ENCODE measurements at regions not wholly inside any gene's neighbourhood (a gene's known extent, or its start where the extent isn't known, plus 50 kb on each side); places are given as distances from the start of the nearest gene placed in this dataset.

- no peaks in the 10 kb centered on the region for H3K9me3 ChIP-seq (ENCODE audit: control insufficient read depth, low read length)
- H3K4me1 ChIP-seq (ENCODE audit: control insufficient read depth, insufficient read depth, low read length) = no peaks in the 10 kb centered on the region
- no peaks in the 10 kb centered on the region for H3K27me3 ChIP-seq (ENCODE audit: control insufficient read depth, insufficient read depth, low read length, poor library complexity, severe bottlenecking)
- no peaks in the 10 kb centered on the region for H3K36me3 ChIP-seq (ENCODE audit: control insufficient read depth, insufficient read depth, low read length)
- H3K4me3 ChIP-seq (ENCODE audit: insufficient read depth, low read depth, low read length) = no peak overlapping the region
- WGBS, 2 experiments = 60 to 100% methylated on average over 1 of the region's 1 CpG
- no peak overlapping the region for H3K27ac ChIP-seq (ENCODE audit: insufficient read depth, low read depth, low read length, poor library complexity, severe bottlenecking)
These were observed 53.2 kb upstream of the IFNGR1 start for GRCh38 chr6:137272403-137272802.

GRCh38 chr6:137271245-137272183 lies 52.3 kb upstream of the IFNGR1 start:
- Histone ChIP-seq H3K27ac (ENCODE audit: insufficient read depth, low read depth, low read length, poor library complexity, severe bottlenecking) (no peak overlapping the region), H3K9me3 (ENCODE audit: control insufficient read depth, low read length) (no peaks in the 10 kb centered on the region), H3K27me3 (ENCODE audit: control insufficient read depth, insufficient read depth, low read length, poor library complexity, severe bottlenecking) (no peaks in the 10 kb centered on the region), H3K4me1 (ENCODE audit: control insufficient read depth, insufficient read depth, low read length) (no peaks in the 10 kb centered on the region), H3K4me3 (ENCODE audit: insufficient read depth, low read depth, low read length) (no peak overlapping the region), H3K36me3 (ENCODE audit: control insufficient read depth, insufficient read depth, low read length) (no peaks in the 10 kb centered on the region)
- WGBS, 2 experiments = 10 to 45% methylated on average over 3 to 4 of the region's 5 CpGs

- H3K36me3 ChIP-seq (ENCODE audit: control insufficient read depth, insufficient read depth, low read length) = no peaks in the 10 kb centered on the region
- no peak overlapping the region for H3K4me3 ChIP-seq (ENCODE audit: insufficient read depth, low read depth, low read length)
- H3K27me3 ChIP-seq (ENCODE audit: control insufficient read depth, insufficient read depth, low read length, poor library complexity, severe bottlenecking) = no peaks in the 10 kb centered on the region
- H3K27ac ChIP-seq (ENCODE audit: insufficient read depth, low read depth, low read length, poor library complexity, severe bottlenecking) = no peak overlapping the region
- WGBS, 2 experiments = 84 to 97% methylated on average over 3 of the region's 3 CpGs
- no peaks in the 10 kb centered on the region for H3K9me3 ChIP-seq (ENCODE audit: control insufficient read depth, low read length)
- H3K4me1 ChIP-seq (ENCODE audit: control insufficient read depth, insufficient read depth, low read length) = no peaks in the 10 kb centered on the region
These were observed 50.6 kb upstream of the IFNGR1 start for GRCh38 chr6:137269803-137270202.

GRCh38 chr6:137269347-137269746 lies 50.2 kb upstream of the IFNGR1 start:
- 92% methylated on average over 3 of the region's 3 CpGs for WGBS, 2 experiments

More at GRCh38 chr6:137269347-137269746, 50.2 kb upstream of the IFNGR1 start:
- H3K27ac ChIP-seq (ENCODE audit: insufficient read depth, low read depth, low read length, poor library complexity, severe bottlenecking) = no peak overlapping the region
- H3K36me3 ChIP-seq (ENCODE audit: control insufficient read depth, insufficient read depth, low read length) = no peaks in the 10 kb centered on the region
- H3K4me3 ChIP-seq (ENCODE audit: insufficient read depth, low read depth, low read length) = no peak overlapping the region
- H3K27me3 ChIP-seq (ENCODE audit: control insufficient read depth, insufficient read depth, low read length, poor library complexity, severe bottlenecking) = no peaks in the 10 kb centered on the region
- H3K9me3 ChIP-seq (ENCODE audit: control insufficient read depth, low read length) = no peaks in the 10 kb centered on the region
- H3K4me1 ChIP-seq (ENCODE audit: control insufficient read depth, insufficient read depth, low read length) = no peaks in the 10 kb centered on the region
